Parathyroid adenoma (tissue), 2 donors: ENCODE measurements at regions not wholly inside any gene's neighbourhood (a gene's known extent, or its start where the extent isn't known, plus 50 kb on each side); places are given as distances from the start of the nearest gene placed in this dataset.

Experiments used
- H2AFZ ChIP-seq: fragments of 300-600 bp; sonication (generic); one replicate; pipeline ENCODE4 v1.7.0; 2017; ENCODE audit warnings: antibody characterized with exemption, mild to moderate bottlenecking
- H3K27ac ChIP-seq: fragments of 300-600 bp; sonication (generic); one replicate; pipeline ENCODE4 v1.7.0; 2017
- H3K27me3 ChIP-seq: fragments of 300-600 bp; sonication (generic); one replicate; pipeline ENCODE4 v1.7.0; 2017; ENCODE audit warnings: low read length; ENCODE audit not compliant: control insufficient read depth, insufficient read depth
- H3K36me3 ChIP-seq: fragments of 300-600 bp; sonication (generic); one replicate; pipeline ENCODE4 v1.7.0; 2017; ENCODE audit warnings: low read length; ENCODE audit not compliant: control insufficient read depth, insufficient read depth
- H3K4me1 ChIP-seq: fragments of 300-600 bp; sonication (generic); one replicate; pipeline ENCODE4 v1.7.0; 2017; ENCODE audit warnings: control low read depth
- H3K4me2 ChIP-seq: fragments of 300-600 bp; sonication (generic); one replicate; pipeline ENCODE4 v1.7.0; 2017; ENCODE audit warnings: low read length
- H3K4me3 ChIP-seq: fragments of 300-600 bp; sonication (generic); one replicate; pipeline ENCODE4 v1.7.0; 2017; ENCODE audit warnings: low read depth, low read length
- H3K79me2 ChIP-seq: fragments of 300-600 bp; sonication (generic); one replicate; pipeline ENCODE4 v1.7.0; 2017; ENCODE audit warnings: control low read depth
- H3K9ac ChIP-seq: fragments of 300-600 bp; sonication (generic); one replicate; pipeline ENCODE4 v1.7.0; 2017; ENCODE audit warnings: mild to moderate bottlenecking
- H3K9me3 ChIP-seq: fragments of 300-600 bp; sonication (generic); one replicate; pipeline ENCODE4 v1.7.0; 2017; ENCODE audit warnings: low read length; ENCODE audit not compliant: control insufficient read depth
- TF ChIP-seq, protein P1 (sequence below): fragments of 300-600 bp; sonication (generic); IDR thresholded peaks from one replicate; pipeline ENCODE4 v1.7.0; 2017; ENCODE audit warnings: antibody characterized with exemption, mild to moderate bottlenecking
- donor health status: primary hyperparathyroidism.

DNA sequence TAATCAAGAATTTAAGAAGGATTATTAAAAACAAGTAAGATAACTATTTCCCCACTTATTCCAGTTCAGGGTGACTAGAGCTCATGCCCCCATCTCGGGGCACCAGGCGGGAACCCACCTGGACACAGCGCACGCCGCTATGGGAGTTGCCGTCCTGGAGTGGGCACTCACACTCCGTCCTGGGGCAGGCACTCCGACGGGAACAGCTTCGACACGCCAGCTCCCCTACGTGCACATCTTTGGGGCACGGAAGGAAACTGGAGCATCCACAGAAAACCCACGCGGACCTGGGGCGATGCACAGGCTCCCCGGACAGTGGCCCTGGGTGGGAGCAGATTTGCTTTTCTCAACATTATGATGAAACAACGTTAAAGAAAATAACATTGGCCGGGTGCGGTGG lies 52.0 kb upstream of the GATA5 start:
- Histone ChIP-seq H2AFZ (no peak overlapping the region), H3K9me3 (no peaks in the 10 kb centered on the region), H3K4me2 (no peak overlapping the region), H3K27me3 (no peaks in the 10 kb centered on the region), H3K36me3 (no peaks in the 10 kb centered on the region), H3K4me1 (no peaks in the 10 kb centered on the region), H3K79me2 (no peaks in the 10 kb centered on the region), H3K4me3 (no peak overlapping the region), H3K27ac (no peak overlapping the region), H3K9ac (no peak overlapping the region)
- TF ChIP-seq, protein P1, sequence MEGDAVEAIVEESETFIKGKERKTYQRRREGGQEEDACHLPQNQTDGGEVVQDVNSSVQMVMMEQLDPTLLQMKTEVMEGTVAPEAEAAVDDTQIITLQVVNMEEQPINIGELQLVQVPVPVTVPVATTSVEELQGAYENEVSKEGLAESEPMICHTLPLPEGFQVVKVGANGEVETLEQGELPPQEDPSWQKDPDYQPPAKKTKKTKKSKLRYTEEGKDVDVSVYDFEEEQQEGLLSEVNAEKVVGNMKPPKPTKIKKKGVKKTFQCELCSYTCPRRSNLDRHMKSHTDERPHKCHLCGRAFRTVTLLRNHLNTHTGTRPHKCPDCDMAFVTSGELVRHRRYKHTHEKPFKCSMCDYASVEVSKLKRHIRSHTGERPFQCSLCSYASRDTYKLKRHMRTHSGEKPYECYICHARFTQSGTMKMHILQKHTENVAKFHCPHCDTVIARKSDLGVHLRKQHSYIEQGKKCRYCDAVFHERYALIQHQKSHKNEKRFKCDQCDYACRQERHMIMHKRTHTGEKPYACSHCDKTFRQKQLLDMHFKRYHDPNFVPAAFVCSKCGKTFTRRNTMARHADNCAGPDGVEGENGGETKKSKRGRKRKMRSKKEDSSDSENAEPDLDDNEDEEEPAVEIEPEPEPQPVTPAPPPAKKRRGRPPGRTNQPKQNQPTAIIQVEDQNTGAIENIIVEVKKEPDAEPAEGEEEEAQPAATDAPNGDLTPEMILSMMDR, result no peak

DNA sequence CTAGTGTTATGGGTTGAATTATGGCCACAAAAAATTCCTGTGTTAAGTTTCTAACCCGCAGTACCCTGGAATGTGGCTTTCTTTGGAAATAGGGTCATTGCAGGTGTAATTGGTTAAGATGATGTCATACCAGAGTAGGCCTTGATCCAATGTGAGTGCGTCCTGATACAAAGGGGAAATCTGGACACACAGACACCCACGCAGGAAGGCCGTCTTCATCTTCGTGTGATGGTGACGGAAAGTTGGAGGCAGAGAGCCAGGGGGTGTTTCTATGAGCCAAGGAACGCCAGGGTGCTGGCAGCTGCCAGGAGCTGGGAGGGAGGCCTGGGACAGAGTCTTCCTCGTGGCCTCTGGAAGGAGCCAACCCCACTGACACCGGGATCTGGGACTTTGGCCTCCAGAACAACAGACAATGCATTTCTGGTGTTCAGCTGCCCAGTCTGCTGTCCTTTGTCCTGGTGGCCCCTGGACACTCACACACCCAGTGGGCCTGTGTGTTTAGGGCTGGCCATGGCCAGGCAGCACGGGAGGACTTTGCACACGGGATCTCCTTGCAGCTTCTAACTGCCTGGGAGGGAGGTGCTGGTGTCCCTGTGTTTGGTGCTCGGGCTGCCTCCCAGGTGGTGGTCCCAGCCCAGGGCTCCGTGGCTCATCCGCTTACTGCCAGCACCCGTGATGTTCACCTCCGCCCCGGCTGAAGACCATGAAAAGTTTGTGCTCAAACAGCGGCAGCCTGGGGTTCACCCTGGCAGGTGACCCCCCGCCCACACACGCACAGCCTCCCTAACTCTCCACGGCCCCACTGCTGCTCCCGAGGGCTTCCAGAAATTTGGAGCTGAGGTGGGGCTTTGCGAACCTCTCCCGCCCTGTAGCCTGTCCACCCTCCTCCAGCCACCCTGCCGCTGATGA lies 53.4 kb upstream of the GATA5 start:
- Histone ChIP-seq H3K4me2 (no peak overlapping the region), H3K4me3 (no peak overlapping the region), H3K79me2 (no peaks in the 10 kb centered on the region), H3K27ac (no peak overlapping the region), H2AFZ (no peak overlapping the region), H3K27me3 (no peaks in the 10 kb centered on the region), H3K36me3 (no peaks in the 10 kb centered on the region), H3K9me3 (no peaks in the 10 kb centered on the region), H3K4me1 (no peaks in the 10 kb centered on the region), H3K9ac (no peak overlapping the region)
- TF ChIP-seq, protein P1, result no peak

DNA sequence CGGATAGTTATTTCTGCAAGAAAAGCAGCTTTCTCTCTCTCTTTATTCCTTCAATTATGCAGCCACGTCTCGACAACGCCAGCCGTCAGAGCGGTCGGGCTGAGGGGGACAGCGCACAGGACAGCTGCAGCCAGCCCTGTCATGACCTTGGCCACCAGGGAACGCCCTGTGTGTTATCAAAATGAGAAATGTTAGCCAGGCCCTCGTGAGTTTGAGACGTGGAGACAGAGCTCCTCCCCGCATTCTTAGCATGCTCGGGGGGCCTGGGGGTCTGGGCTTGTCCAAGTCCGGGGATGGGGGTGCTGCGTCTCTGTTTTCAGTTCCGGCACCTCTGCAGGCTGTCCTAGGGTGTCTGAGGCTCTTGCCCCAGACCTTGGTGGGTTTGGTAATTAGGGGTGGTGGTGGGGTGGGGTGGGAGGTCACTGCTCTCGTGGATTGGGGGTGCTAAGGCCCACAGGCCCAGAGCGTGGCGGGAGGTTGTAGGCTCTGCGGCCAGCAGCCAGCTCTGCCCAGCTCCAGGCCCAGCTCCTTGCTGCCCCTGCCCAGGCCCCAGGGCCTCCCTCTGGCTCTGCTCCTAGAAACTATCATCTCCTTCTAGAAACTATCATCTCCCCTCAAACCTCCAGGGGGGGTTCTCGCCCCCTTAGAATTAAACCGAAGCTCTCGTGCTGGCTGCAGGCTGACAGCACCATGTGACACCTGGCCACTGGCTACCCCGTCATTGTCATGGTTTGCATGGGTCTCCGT lies 54.3 kb upstream of the GATA5 start:
- TF ChIP-seq, protein P1, result no peak
- Histone ChIP-seq H3K36me3 (no peaks in the 10 kb centered on the region), H3K4me2 (no peak overlapping the region), H3K4me3 (no peak overlapping the region), H3K9ac (no peak overlapping the region), H3K9me3 (no peaks in the 10 kb centered on the region), H3K79me2 (no peaks in the 10 kb centered on the region), H2AFZ (no peak overlapping the region), H3K27me3 (no peaks in the 10 kb centered on the region), H3K27ac (no peak overlapping the region), H3K4me1 (no peaks in the 10 kb centered on the region)

DNA sequence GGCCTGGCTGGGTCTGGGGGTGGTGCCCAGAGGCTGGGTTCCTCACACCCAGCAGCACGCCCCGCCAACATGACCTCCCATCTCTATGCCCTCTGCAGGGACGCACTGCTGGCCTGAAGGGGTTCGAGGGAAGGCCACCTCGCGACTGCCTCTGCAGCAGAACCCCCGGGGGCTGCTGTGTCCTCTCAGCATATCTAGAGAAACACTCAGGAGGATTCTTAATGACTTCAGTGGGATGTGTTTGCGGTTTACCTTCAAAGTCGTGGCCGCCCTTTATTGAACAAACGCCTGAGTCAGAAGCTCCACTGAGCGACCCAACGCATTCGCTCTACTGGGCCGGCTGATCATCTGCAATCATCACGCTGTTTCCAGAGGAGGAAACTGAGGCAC lies 54.8 kb upstream of the GATA5 start:
- Histone ChIP-seq H3K4me3 (no peak overlapping the region), H3K27ac (no peak overlapping the region), H3K4me1 (no peaks in the 10 kb centered on the region), H3K27me3 (no peaks in the 10 kb centered on the region), H2AFZ (no peak overlapping the region), H3K9ac (no peak overlapping the region), H3K9me3 (no peaks in the 10 kb centered on the region), H3K36me3 (no peaks in the 10 kb centered on the region), H3K79me2 (no peaks in the 10 kb centered on the region), H3K4me2 (no peak overlapping the region)
- TF ChIP-seq, protein P1, result no peak
